ENCODE measurements at regions not wholly inside any gene's neighbourhood (a gene's known extent, or its start where the extent isn't known, plus 50 kb on each side); places are given as distances from the start of the nearest gene placed in this dataset.
"Not testable (repeated sequence)": the region's sequence is repeated elsewhere in the genome, so short reads cannot be mapped to it uniquely, and the experiment has no call there.

GRCh38 chr6:48535582-48536009 lies 424.6 kb upstream of the PTCHD4 start:
- H3K9me3 ChIP-seq (ENCODE audit: severe bottlenecking) = no peaks in the 10 kb centered on the region
- no peak overlapping the region for H3K4me3 ChIP-seq (ENCODE audit: low read depth, low read length)
- H3K36me3 ChIP-seq = no peaks in the 10 kb centered on the region
- DNase-seq = no peak
- TF ChIP-seq, protein P1, sequence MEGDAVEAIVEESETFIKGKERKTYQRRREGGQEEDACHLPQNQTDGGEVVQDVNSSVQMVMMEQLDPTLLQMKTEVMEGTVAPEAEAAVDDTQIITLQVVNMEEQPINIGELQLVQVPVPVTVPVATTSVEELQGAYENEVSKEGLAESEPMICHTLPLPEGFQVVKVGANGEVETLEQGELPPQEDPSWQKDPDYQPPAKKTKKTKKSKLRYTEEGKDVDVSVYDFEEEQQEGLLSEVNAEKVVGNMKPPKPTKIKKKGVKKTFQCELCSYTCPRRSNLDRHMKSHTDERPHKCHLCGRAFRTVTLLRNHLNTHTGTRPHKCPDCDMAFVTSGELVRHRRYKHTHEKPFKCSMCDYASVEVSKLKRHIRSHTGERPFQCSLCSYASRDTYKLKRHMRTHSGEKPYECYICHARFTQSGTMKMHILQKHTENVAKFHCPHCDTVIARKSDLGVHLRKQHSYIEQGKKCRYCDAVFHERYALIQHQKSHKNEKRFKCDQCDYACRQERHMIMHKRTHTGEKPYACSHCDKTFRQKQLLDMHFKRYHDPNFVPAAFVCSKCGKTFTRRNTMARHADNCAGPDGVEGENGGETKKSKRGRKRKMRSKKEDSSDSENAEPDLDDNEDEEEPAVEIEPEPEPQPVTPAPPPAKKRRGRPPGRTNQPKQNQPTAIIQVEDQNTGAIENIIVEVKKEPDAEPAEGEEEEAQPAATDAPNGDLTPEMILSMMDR (IDR thresholded peaks at IDR 0.05; ENCODE audit: low read depth, low read length) = no peak
- no peak overlapping the region for H3K27ac ChIP-seq
- no peaks in the 10 kb centered on the region for H3K27me3 ChIP-seq (ENCODE audit: insufficient read depth, low read depth, severe bottlenecking)

- H3K36me3 ChIP-seq; DNase-seq; H3K9me3 ChIP-seq (ENCODE audit: severe bottlenecking); H3K27ac ChIP-seq; H3K4me3 ChIP-seq (ENCODE audit: low read depth, low read length); H3K27me3 ChIP-seq (ENCODE audit: insufficient read depth, low read depth, severe bottlenecking): not testable (repeated sequence)
Measured at GRCh38 chr6:48530978-48531377, 420.0 kb upstream of the PTCHD4 start.

DNA sequence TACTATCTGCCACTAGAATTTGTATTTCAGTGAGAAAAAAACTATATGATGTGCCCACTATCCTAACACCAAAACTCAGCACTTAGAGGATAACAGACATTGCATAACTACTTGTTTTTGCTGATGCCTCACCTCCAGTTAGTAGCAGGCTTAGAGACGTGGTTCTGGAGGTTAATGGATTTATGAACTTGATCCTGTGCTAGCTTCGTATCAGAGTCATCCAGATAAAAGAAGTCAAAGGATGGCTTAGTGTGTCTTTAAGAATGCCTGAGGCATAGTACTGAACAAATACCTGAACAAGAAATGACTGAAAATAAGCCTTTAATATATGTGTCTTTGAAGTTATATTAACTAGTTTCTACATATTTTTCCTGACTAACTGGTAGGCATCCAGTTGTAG lies 414.9 kb upstream of the PTCHD4 start:
- no peak for DNase-seq
- H3K27me3 ChIP-seq (ENCODE audit: insufficient read depth, low read depth, severe bottlenecking) = no peaks in the 10 kb centered on the region
- TF ChIP-seq, protein P1 (IDR thresholded peaks at IDR 0.05; ENCODE audit: low read depth, low read length) = no peak
- H3K9me3 ChIP-seq (ENCODE audit: severe bottlenecking) = no peaks in the 10 kb centered on the region
- no peaks in the 10 kb centered on the region for H3K36me3 ChIP-seq
- H3K27ac ChIP-seq = no peak overlapping the region
- H3K4me3 ChIP-seq (ENCODE audit: low read depth, low read length) = no peak overlapping the region

DNA sequence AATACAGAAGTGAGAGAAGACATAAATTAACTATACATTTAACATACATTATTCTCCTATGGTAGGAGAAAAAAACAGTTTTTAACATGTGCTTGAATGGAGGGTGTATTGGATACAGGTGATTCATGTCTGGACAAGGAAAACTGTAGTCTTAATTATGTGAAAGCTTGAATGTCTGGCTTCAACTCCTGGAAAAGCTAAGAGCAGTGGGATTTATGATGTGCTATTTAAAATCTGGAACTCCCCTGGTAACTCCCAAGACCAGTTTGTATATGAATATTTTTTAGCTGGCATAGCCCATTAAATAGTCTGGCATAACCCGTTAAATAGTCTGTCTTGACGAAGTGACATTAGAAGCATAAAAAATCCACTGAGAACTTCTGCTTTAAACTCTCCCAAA lies 410.0 kb upstream of the PTCHD4 start:
- Histone ChIP-seq H3K36me3 (no peaks in the 10 kb centered on the region), H3K9me3 (ENCODE audit: severe bottlenecking) (no peaks in the 10 kb centered on the region), H3K4me3 (ENCODE audit: low read depth, low read length) (no peak overlapping the region), H3K27ac (no peak overlapping the region), H3K27me3 (ENCODE audit: insufficient read depth, low read depth, severe bottlenecking) (no peaks in the 10 kb centered on the region)
- TF ChIP-seq, protein P1 (IDR thresholded peaks at IDR 0.05; ENCODE audit: low read depth, low read length) = no peak
- no peak for DNase-seq

- no peaks in the 10 kb centered on the region for H3K27me3 ChIP-seq (ENCODE audit: insufficient read depth, low read depth, severe bottlenecking)
- TF ChIP-seq, protein P1 (IDR thresholded peaks at IDR 0.05; ENCODE audit: low read depth, low read length) = no peak
- H3K36me3 ChIP-seq = no peaks in the 10 kb centered on the region
- H3K4me3 ChIP-seq (ENCODE audit: low read depth, low read length) = no peak overlapping the region
- H3K27ac ChIP-seq = no peak overlapping the region
- no peaks in the 10 kb centered on the region for H3K9me3 ChIP-seq (ENCODE audit: severe bottlenecking)
- DNase-seq = no peak
Measured at GRCh38 chr6:48512390-48512789, 401.4 kb upstream of the PTCHD4 start.

DNA sequence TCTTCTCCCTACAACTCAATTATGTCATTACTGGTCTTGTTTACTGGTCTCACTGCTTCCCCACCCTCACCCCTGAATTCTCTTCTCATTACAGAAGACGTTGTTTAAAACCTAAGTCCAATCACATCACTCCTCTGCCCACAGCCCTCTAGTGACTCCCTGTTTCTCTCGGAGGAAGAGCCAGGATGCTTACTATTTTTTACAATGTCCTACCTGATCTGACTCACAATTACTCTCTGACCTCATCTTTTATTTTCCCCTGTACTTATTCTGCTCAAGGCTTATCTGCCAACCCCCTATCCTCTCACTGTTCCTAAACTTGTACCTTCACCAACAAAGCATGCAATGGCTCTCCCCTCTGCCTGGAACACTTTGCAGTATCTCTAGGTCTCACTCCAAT lies 400.4 kb upstream of the PTCHD4 start:
- no peaks in the 10 kb centered on the region for H3K9me3 ChIP-seq (ENCODE audit: severe bottlenecking)

More for the DNA sequence above, 400.4 kb upstream of the PTCHD4 start:
- Histone ChIP-seq H3K36me3 (no peaks in the 10 kb centered on the region), H3K27me3 (ENCODE audit: insufficient read depth, low read depth, severe bottlenecking) (no peaks in the 10 kb centered on the region), H3K27ac (no peak overlapping the region), H3K4me3 (ENCODE audit: low read depth, low read length) (no peak overlapping the region)
- TF ChIP-seq, protein P1 (IDR thresholded peaks at IDR 0.05; ENCODE audit: low read depth, low read length) = no peak
- DNase-seq = no peak

Measured in WERI-Rb-1 (cell line).